GM23338 (cell line): ENCODE measurements at regions not wholly inside any gene's neighbourhood (a gene's known extent, or its start where the extent isn't known, plus 50 kb on each side); places are given as distances from the start of the nearest gene placed in this dataset.

ENCODE experiments used
- EZH2phosphoT487 ChIP-seq: fragments of 200-600 bp; sonication (generic); IDR thresholded peaks from one replicate; pipeline ENCODE4 v1.8.1; 2018; ENCODE audit warnings: antibody characterized with exemption; ENCODE audit not compliant: unreplicated experiment
- TF ChIP-seq, protein P1 (sequence below): fragments of 250-450 bp; sonication (Bioruptor Pico); IDR thresholded peaks from 2 replicates; pipeline ENCODE4 v1.5.0; 2020; ENCODE audit warnings: mild to moderate bottlenecking, moderate library complexity
- TF ChIP-seq, protein P2 (sequence below), 2 experiments: fragments of 200-600 bp in 1 of 2; sonication (generic) in 1 of 2; conservative IDR thresholded peaks; 2 replicates each; pipeline versions ENCODE4 v1.5.1 to v1.6.1; 2016 to 2017; ENCODE audit warnings: antibody characterized with exemption in 2 of 2, low read depth in 2 of 2, mild to moderate bottlenecking in 2 of 2, moderate library complexity in 1 of 2

DNA sequence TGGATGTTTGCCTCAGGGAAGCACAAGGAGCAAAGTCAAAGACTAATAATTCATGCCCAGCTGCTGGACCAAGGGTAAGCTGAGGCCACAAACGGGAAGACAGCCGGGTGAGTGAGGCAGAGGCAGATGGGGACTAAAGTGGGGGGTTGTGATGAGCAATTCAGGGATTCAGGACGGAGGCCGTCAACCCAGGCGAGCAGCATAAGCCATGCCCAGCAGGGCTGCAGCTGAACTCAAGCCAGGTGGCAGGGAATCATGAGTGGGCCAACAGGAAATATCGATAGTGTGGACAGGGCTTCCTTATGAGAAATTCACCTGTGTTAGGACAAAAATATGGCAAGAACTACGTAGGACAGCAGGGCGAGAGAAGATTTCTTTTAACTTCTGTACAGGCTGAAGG lies 246.8 kb downstream of the CDC5L start:
- TF ChIP-seq, protein P1, sequence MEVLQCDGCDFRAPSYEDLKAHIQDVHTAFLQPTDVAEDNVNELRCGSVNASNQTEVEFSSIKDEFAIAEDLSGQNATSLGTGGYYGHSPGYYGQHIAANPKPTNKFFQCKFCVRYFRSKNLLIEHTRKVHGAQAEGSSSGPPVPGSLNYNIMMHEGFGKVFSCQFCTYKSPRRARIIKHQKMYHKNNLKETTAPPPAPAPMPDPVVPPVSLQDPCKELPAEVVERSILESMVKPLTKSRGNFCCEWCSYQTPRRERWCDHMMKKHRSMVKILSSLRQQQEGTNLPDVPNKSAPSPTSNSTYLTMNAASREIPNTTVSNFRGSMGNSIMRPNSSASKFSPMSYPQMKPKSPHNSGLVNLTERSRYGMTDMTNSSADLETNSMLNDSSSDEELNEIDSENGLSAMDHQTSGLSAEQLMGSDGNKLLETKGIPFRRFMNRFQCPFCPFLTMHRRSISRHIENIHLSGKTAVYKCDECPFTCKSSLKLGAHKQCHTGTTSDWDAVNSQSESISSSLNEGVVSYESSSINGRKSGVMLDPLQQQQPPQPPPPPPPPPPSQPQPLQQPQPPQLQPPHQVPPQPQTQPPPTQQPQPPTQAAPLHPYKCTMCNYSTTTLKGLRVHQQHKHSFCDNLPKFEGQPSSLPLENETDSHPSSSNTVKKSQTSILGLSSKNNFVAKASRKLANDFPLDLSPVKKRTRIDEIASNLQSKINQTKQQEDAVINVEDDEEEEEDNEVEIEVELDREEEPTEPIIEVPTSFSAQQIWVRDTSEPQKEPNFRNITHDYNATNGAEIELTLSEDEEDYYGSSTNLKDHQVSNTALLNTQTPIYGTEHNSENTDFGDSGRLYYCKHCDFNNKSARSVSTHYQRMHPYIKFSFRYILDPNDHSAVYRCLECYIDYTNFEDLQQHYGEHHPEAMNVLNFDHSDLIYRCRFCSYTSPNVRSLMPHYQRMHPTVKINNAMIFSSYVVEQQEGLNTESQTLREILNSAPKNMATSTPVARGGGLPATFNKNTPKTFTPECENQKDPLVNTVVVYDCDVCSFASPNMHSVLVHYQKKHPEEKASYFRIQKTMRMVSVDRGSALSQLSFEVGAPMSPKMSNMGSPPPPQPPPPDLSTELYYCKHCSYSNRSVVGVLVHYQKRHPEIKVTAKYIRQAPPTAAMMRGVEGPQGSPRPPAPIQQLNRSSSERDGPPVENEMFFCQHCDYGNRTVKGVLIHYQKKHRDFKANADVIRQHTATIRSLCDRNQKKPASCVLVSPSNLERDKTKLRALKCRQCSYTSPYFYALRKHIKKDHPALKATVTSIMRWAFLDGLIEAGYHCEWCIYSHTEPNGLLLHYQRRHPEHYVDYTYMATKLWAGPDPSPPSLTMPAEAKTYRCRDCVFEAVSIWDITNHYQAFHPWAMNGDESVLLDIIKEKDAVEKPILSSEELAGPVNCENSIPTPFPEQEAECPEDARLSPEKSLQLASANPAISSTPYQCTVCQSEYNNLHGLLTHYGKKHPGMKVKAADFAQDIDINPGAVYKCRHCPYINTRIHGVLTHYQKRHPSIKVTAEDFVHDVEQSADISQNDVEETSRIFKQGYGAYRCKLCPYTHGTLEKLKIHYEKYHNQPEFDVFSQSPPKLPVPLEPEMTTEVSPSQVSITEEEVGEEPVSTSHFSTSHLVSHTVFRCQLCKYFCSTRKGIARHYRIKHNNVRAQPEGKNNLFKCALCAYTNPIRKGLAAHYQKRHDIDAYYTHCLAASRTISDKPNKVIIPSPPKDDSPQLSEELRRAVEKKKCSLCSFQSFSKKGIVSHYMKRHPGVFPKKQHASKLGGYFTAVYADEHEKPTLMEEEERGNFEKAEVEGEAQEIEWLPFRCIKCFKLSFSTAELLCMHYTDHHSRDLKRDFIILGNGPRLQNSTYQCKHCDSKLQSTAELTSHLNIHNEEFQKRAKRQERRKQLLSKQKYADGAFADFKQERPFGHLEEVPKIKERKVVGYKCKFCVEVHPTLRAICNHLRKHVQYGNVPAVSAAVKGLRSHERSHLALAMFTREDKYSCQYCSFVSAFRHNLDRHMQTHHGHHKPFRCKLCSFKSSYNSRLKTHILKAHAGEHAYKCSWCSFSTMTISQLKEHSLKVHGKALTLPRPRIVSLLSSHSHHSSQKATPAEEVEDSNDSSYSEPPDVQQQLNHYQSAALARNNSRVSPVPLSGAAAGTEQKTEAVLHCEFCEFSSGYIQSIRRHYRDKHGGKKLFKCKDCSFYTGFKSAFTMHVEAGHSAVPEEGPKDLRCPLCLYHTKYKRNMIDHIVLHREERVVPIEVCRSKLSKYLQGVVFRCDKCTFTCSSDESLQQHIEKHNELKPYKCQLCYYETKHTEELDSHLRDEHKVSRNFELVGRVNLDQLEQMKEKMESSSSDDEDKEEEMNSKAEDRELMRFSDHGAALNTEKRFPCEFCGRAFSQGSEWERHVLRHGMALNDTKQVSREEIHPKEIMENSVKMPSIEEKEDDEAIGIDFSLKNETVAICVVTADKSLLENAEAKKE (CRISPR knock-in tag) = no peak
- TF ChIP-seq, protein P2, sequence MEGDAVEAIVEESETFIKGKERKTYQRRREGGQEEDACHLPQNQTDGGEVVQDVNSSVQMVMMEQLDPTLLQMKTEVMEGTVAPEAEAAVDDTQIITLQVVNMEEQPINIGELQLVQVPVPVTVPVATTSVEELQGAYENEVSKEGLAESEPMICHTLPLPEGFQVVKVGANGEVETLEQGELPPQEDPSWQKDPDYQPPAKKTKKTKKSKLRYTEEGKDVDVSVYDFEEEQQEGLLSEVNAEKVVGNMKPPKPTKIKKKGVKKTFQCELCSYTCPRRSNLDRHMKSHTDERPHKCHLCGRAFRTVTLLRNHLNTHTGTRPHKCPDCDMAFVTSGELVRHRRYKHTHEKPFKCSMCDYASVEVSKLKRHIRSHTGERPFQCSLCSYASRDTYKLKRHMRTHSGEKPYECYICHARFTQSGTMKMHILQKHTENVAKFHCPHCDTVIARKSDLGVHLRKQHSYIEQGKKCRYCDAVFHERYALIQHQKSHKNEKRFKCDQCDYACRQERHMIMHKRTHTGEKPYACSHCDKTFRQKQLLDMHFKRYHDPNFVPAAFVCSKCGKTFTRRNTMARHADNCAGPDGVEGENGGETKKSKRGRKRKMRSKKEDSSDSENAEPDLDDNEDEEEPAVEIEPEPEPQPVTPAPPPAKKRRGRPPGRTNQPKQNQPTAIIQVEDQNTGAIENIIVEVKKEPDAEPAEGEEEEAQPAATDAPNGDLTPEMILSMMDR (conservative IDR thresholded peaks at IDR 0.05; ENCODE audit: low read depth in 2 of 2) = no peak
- no peak for TF ChIP-seq EZH2phosphoT487
